ENCODE measurements at regions not wholly inside any gene's neighbourhood (a gene's known extent, or its start where the extent isn't known, plus 50 kb on each side); places are given as distances from the start of the nearest gene placed in this dataset.

DNA sequence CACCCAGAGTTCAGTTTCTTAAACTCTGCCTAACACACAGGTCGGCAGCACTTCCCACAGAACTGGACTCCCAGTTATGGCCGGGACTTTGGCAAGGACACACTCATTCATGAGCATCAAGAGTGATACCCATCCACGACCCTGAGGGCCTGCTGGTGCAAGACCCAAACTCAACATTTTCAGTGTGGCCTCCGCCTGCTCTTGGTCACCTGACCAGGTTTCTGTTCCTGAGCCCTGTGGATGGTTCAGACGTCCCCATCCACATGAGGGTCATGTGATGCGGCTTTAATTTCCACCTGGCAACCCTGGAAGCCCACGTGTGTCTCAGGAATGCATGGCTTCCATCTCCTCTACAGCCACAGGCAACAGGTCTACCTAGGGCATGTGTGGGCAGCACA, 245.3 kb downstream of the DLL1 start:
- TF ChIP-seq EZH2phosphoT487 (IDR thresholded peaks at IDR 0.05; ENCODE audit: insufficient read depth, low read depth) = no peak
- TF ChIP-seq EZH2 (IDR thresholded peaks at IDR 0.05; ENCODE audit: insufficient read depth, poor library complexity, severe bottlenecking) = no peak
